K562 (cell line): ENCODE measurements at regions not wholly inside any gene's neighbourhood (a gene's known extent, or its start where the extent isn't known, plus 50 kb on each side); places are given as distances from the start of the nearest gene placed in this dataset.

Experiments used
- ARID3A ChIP-seq: IDR thresholded peaks from 2 replicates; pipeline ENCODE4 v1.6.1; 2012; ENCODE audit warnings: low read depth, low read length, improper control_type of control experiment, borderline replicate concordance
- CTCF ChIP-seq, 3 experiments: IDR thresholded peaks in 2 of 3; conservative IDR thresholded peaks in 1 of 3; 2 replicates each; pipeline ENCODE4 v1.5.1; 2011 to 2012; ENCODE audit warnings: low read length in 3 of 3, mild to moderate bottlenecking in 3 of 3, control low read depth in 2 of 3, improper control_type of control experiment in 1 of 3, inconsistent platforms in 1 of 3, low read depth in 1 of 3, mixed read lengths in 1 of 3, moderate library complexity in 1 of 3; ENCODE audit not compliant: insufficient read depth in 2 of 3
- DEAF1 ChIP-seq: fragments of 450-650 bp; formaldehyde crosslinking; IDR thresholded peaks from 2 replicates; pipeline ENCODE4 v1.4.0; 2020; ENCODE audit warnings: mild to moderate bottlenecking, moderate library complexity
- ESRRA ChIP-seq: fragments of 450-650 bp; IDR thresholded peaks from 2 replicates; pipeline ENCODE4 v1.6.1; 2014; ENCODE audit warnings: low read depth, mild to moderate bottlenecking, moderate library complexity, borderline replicate concordance

GRCh38 chrX:130975947-130976346, 72.9 kb upstream of the ENOX2 start:
- TF ChIP-seq CTCF (IDR thresholded peaks at IDR 0.05 in 2 of 3, conservative IDR thresholded peaks at IDR 0.05 in 1 of 3; ENCODE audit: insufficient read depth in 2 of 3, low read depth in 1 of 3, low read length in 3 of 3) (peak; percentile 50 to 74 (median 65); a peak in 5 of 6 replicates), DEAF1 (peak; percentile 51), ESRRA (no peak), ARID3A (no peak)
